Brain microvascular endothelial cell (primary cell): ENCODE measurements at regions not wholly inside any gene's neighbourhood (a gene's known extent, or its start where the extent isn't known, plus 50 kb on each side); places are given as distances from the start of the nearest gene placed in this dataset.

Experiments
- DNase-seq: peaks from one replicate; pipeline ENCODE4 v3.0.0-alpha.2; 2020
- H3K27ac ChIP-seq: fragments of 250-450 bp; sonication (Bioruptor Pico); 2 replicates; pipeline ENCODE4 v1.5.1; 2020; ENCODE audit warnings: mild to moderate bottlenecking, moderate library complexity
- H3K27me3 ChIP-seq: fragments of 250-450 bp; sonication (Bioruptor Pico); replicated peaks from 2 replicates; pipeline ENCODE4 v1.5.1; 2020; ENCODE audit warnings: mild to moderate bottlenecking
- H3K36me3 ChIP-seq: fragments of 250-450 bp; sonication (Bioruptor Pico); replicated peaks from 2 replicates; pipeline ENCODE4 v1.5.1; 2020; ENCODE audit warnings: mild to moderate bottlenecking
- H3K4me3 ChIP-seq: 2 replicates; pipeline ENCODE4 v1.5.1; 2011; ENCODE audit warnings: low read depth, mild to moderate bottlenecking, control low read depth, low read length, moderate library complexity
- CTCF ChIP-seq: IDR thresholded peaks from 2 replicates; pipeline ENCODE4 v1.5.1; 2011; ENCODE audit warnings: low read depth, mild to moderate bottlenecking, moderate library complexity, low read length, control low read depth, inconsistent platforms; ENCODE audit errors: missing control alignments
- in situ Hi-C: cut with HindIII; loops from 2 replicates; pipeline ENCODE4 v1.10.0; 2017; ENCODE audit warnings: low sequenced_read_pairs, low pct_ligation_motif_present

DNA sequence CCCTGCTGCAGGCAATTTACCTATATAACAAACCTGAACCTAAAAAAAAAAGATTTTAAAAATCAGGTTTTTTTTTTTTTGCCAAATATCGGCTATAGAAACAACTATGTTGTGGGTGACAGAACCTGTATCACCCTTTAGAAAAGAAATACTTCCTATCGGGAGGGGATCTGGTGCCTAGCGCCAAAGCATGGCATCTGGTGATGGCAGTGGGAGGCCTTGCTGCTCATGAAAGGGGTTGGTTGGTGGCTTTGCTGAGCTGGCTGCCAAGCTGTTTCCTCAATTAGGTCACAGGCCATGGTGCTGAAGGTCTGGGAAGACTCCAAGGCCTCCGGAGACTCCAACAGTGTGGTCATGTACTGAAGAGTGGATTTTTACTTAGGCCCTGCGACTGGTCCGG is 328.5 kb downstream of the KLF5 start:
- DNase-seq: no peak
- in situ Hi-C loops: no loop called here
- no peak overlapping the region for H3K4me3 ChIP-seq
- no peak for TF ChIP-seq CTCF
- no peaks in the 10 kb centered on the region for H3K27me3 ChIP-seq
- no peak overlapping the region for H3K27ac ChIP-seq
- no peaks in the 10 kb centered on the region for H3K36me3 ChIP-seq

GRCh38 chr13:73385848-73386247 is 327.0 kb downstream of the KLF5 start:
- in situ Hi-C loops: no loop called here
- no peaks in the 10 kb centered on the region for H3K36me3 ChIP-seq
- no peak overlapping the region for H3K27ac ChIP-seq
- no peaks in the 10 kb centered on the region for H3K27me3 ChIP-seq
- DNase-seq: no peak
- H3K4me3 ChIP-seq: no peak overlapping the region
- no peak for TF ChIP-seq CTCF

- no peak for TF ChIP-seq CTCF
- H3K4me3 ChIP-seq: no peak overlapping the region
- in situ Hi-C loops: no loop called here
- H3K36me3 ChIP-seq: no peaks in the 10 kb centered on the region
- no peak for DNase-seq
- no peaks in the 10 kb centered on the region for H3K27me3 ChIP-seq
- H3K27ac ChIP-seq: no peak overlapping the region
These were observed 314.1 kb downstream of the KLF5 start for GRCh38 chr13:73372666-73373627.

- Histone ChIP-seq H3K4me3 (no peak overlapping the region), H3K36me3 (no peaks in the 10 kb centered on the region), H3K27ac (no peak overlapping the region), H3K27me3 (no peaks in the 10 kb centered on the region)
- in situ Hi-C loops: no loop called here
- no peak for TF ChIP-seq CTCF
- no peak for DNase-seq
These were observed 311.3 kb downstream of the KLF5 start for GRCh38 chr13:73370066-73370465.

- Histone ChIP-seq H3K4me3 (no peak overlapping the region), H3K27ac (no peak overlapping the region), H3K27me3 (no peaks in the 10 kb centered on the region), H3K36me3 (no peaks in the 10 kb centered on the region)
- in situ Hi-C loops: no loop called here
- no peak for DNase-seq
- TF ChIP-seq CTCF: no peak
These were observed 310.3 kb downstream of the KLF5 start for GRCh38 chr13:73369095-73369494.
